HEK293 (cell line): ENCODE measurements at regions not wholly inside any gene's neighbourhood (a gene's known extent, or its start where the extent isn't known, plus 50 kb on each side); places are given as distances from the start of the nearest gene placed in this dataset.

Experiments used
- CTCF ChIP-seq: fragments of 450-650 bp; formaldehyde crosslinking; IDR thresholded peaks from 2 replicates; pipeline ENCODE4 v1.5.1; 2016; ENCODE audit warnings: missing biosample characterization, missing genetic modification characterization
- PBX3 ChIP-seq: sonication (generic); formaldehyde crosslinking; IDR thresholded peaks from 2 replicates; pipeline ENCODE4 v1.8.1; 2022; ENCODE audit warnings: mild to moderate bottlenecking, moderate library complexity, missing genetic modification reagents
- REST ChIP-seq: fragments of 450-650 bp; formaldehyde crosslinking; IDR thresholded peaks from 2 replicates; pipeline ENCODE4 v1.5.1; 2016; ENCODE audit warnings: missing biosample characterization, missing genetic modification characterization
- TCF7L2 ChIP-seq: IDR thresholded peaks from 2 replicates; pipeline ENCODE4 v1.6.1; 2011; ENCODE audit warnings: low read depth, mild to moderate bottlenecking, inconsistent platforms, low read length, moderate library complexity, borderline replicate concordance
- ZBTB8A ChIP-seq: fragments of 450-650 bp; formaldehyde crosslinking; IDR thresholded peaks from 2 replicates; pipeline ENCODE4 v1.5.1; 2016; ENCODE audit warnings: missing biosample characterization, missing genetic modification characterization
- ZNF248 ChIP-seq: fragments of 450-650 bp; formaldehyde crosslinking; IDR thresholded peaks from 2 replicates; pipeline ENCODE4 v1.5.1; 2017; ENCODE audit warnings: missing biosample characterization, missing genetic modification characterization
- ZNF639 ChIP-seq: fragments of 450-650 bp; formaldehyde crosslinking; IDR thresholded peaks from 2 replicates; pipeline ENCODE4 v1.5.1; 2016; ENCODE audit warnings: missing biosample characterization, missing genetic modification characterization
- ZNF830 ChIP-seq: fragments of 450-650 bp; IDR thresholded peaks from 2 replicates; pipeline ENCODE4 v1.5.0; 2018; ENCODE audit warnings: missing biosample characterization, missing genetic modification characterization, low read depth, mild to moderate bottlenecking, moderate library complexity
- ZXDB ChIP-seq: fragments of 450-650 bp; formaldehyde crosslinking; IDR thresholded peaks from 2 replicates; pipeline ENCODE4 v1.5.1; 2016; ENCODE audit warnings: missing biosample characterization, missing genetic modification characterization

GRCh38 chr1:172946814-172947507, 103.8 kb downstream of the TNFSF18 start:
- TF ChIP-seq CTCF = no peak
- TF ChIP-seq REST = no peak
- no peak for TF ChIP-seq PBX3 (CRISPR knock-in tag)
- no peak for TF ChIP-seq ZXDB (tag by site-specific recombination)
- TF ChIP-seq TCF7L2 = no peak
- TF ChIP-seq ZNF830 (tag by site-specific recombination) = no peak
- no peak for TF ChIP-seq ZNF248 (tag by site-specific recombination)
- TF ChIP-seq ZBTB8A (tag by site-specific recombination) = no peak
- TF ChIP-seq ZNF639 (tag by site-specific recombination) = no peak
